SU-DHL-6 (cell line): ENCODE measurements at regions not wholly inside any gene's neighbourhood (a gene's known extent, or its start where the extent isn't known, plus 50 kb on each side); places are given as distances from the start of the nearest gene placed in this dataset.

Source experiments
- H2AFZ ChIP-seq: fragments of 200-600 bp; sonication (generic); 2 replicates; pipeline ENCODE4 v1.6.1; 2014; ENCODE audit warnings: low read depth, mild to moderate bottlenecking, moderate library complexity, mixed read lengths, antibody characterized with exemption, low read length; ENCODE audit not compliant: severe bottlenecking
- H3F3A ChIP-seq: fragments of 200-600 bp; shearing (Covaris generic); 2 replicates; pipeline ENCODE4 v1.6.0; 2016; ENCODE audit warnings: antibody characterized with exemption, mild to moderate bottlenecking; ENCODE audit not compliant: insufficient read depth
- H3K27ac ChIP-seq: fragments of 200-600 bp; sonication (generic); 2 replicates; pipeline ENCODE4 v1.5.1; 2016; ENCODE audit warnings: low read depth, mild to moderate bottlenecking, low read length, moderate library complexity, mixed read lengths
- H3K27me3 ChIP-seq: fragments of 200-600 bp; sonication (generic), shearing (Covaris generic); 2 replicates; pipeline ENCODE4 v1.6.0; 2014; ENCODE audit warnings: mild to moderate bottlenecking, low read length
- H3K36me3 ChIP-seq: fragments of 200-600 bp; sonication (generic); 2 replicates; pipeline ENCODE4 v1.6.1; 2014; ENCODE audit warnings: mild to moderate bottlenecking, low read length, mixed read lengths
- H3K4me2 ChIP-seq: fragments of 300-600, 200-600 bp; shearing (Covaris generic), sonication (generic); 2 replicates; pipeline ENCODE4 v1.6.0; 2014; ENCODE audit warnings: low read length, low read depth, mild to moderate bottlenecking; ENCODE audit not compliant: poor library complexity, severe bottlenecking
- H3K4me3 ChIP-seq: fragments of 200-600 bp; sonication (generic); 2 replicates; pipeline ENCODE4 v1.5.1; 2014; ENCODE audit warnings: antibody characterized with exemption, low read length, mild to moderate bottlenecking, mixed read lengths; ENCODE audit not compliant: insufficient read depth, poor library complexity, severe bottlenecking
- H3K79me2 ChIP-seq: fragments of 200-600 bp; sonication (generic); 2 replicates; pipeline ENCODE4 v1.6.1; 2014; ENCODE audit warnings: mild to moderate bottlenecking, low read length, moderate library complexity; ENCODE audit not compliant: insufficient read depth
- H3K9ac ChIP-seq: fragments of 200-600 bp; sonication (generic); 2 replicates; pipeline ENCODE4 v1.7.0; 2014; ENCODE audit warnings: mild to moderate bottlenecking, low read length
- H3K9me2 ChIP-seq: fragments of 200-600 bp; sonication (generic); replicated peaks from 2 replicates; pipeline ENCODE4 v1.6.1; 2014; ENCODE audit warnings: low read length; ENCODE audit not compliant: insufficient read depth
- H3K9me3 ChIP-seq: fragments of 200-600 bp; sonication (generic); 2 replicates; pipeline ENCODE4 v1.6.1; 2014; ENCODE audit warnings: low read length, mixed read lengths; ENCODE audit not compliant: insufficient read depth
- H4K20me1 ChIP-seq: fragments of 200-600 bp; sonication (generic); 2 replicates; pipeline ENCODE4 v1.6.1; 2014; ENCODE audit warnings: low read depth, mild to moderate bottlenecking, antibody characterized with exemption, low read length, moderate library complexity, mixed read lengths
- CTCF ChIP-seq: fragments of 200-600 bp; sonication (generic); IDR thresholded peaks from one replicate; pipeline ENCODE4 v1.5.1; 2017; ENCODE audit warnings: antibody characterized with exemption, mild to moderate bottlenecking, low read length, moderate library complexity; ENCODE audit not compliant: insufficient read depth, poor library complexity, severe bottlenecking
- EZH2phosphoT487 ChIP-seq: fragments of 200-600 bp; sonication (generic), shearing (Covaris generic); conservative IDR thresholded peaks from 2 replicates; pipeline ENCODE4 v1.6.1; 2018; ENCODE audit warnings: mild to moderate bottlenecking, antibody characterized with exemption, low read length, moderate library complexity, mixed read lengths

GRCh38 chr2:121150126-121150525, 134.9 kb downstream of the TFCP2L1 start:
- H3K9me2 ChIP-seq = no peaks in the 10 kb centered on the region
- H3K36me3 ChIP-seq = no peaks in the 10 kb centered on the region
- no peaks in the 10 kb centered on the region for H3K79me2 ChIP-seq
- no peak for TF ChIP-seq CTCF
- no peak for TF ChIP-seq EZH2phosphoT487
- H2AFZ ChIP-seq = no peak overlapping the region
- no peak overlapping the region for H3K4me3 ChIP-seq
- H3K27me3 ChIP-seq = no peaks in the 10 kb centered on the region
- no peak overlapping the region for H3K4me2 ChIP-seq
- H3K9ac ChIP-seq = no peak overlapping the region
- H3K9me3 ChIP-seq = no peaks in the 10 kb centered on the region
- H4K20me1 ChIP-seq = no peaks in the 10 kb centered on the region
- no peaks in the 10 kb centered on the region for H3F3A ChIP-seq
- H3K27ac ChIP-seq = no peak overlapping the region

- Histone ChIP-seq H3K27ac (no peak overlapping the region), H2AFZ (no peak overlapping the region), H3K27me3 (no peaks in the 10 kb centered on the region), H4K20me1 (no peaks in the 10 kb centered on the region), H3K36me3 (no peaks in the 10 kb centered on the region), H3K4me2 (no peak overlapping the region), H3F3A (no peaks in the 10 kb centered on the region), H3K9me3 (no peaks in the 10 kb centered on the region), H3K9me2 (no peaks in the 10 kb centered on the region), H3K9ac (no peak overlapping the region), H3K4me3 (no peak overlapping the region), H3K79me2 (no peaks in the 10 kb centered on the region)
- TF ChIP-seq CTCF (no peak), EZH2phosphoT487 (no peak)
Observed at GRCh38 chr2:121150713-121151112, 134.3 kb downstream of the TFCP2L1 start.

GRCh38 chr2:121151311-121152109, 133.5 kb downstream of the TFCP2L1 start:
- Histone ChIP-seq H3K79me2 (no peaks in the 10 kb centered on the region), H3K9me3 (no peaks in the 10 kb centered on the region), H3K9ac (no peak overlapping the region), H4K20me1 (no peaks in the 10 kb centered on the region), H3K27ac (no peak overlapping the region), H2AFZ (no peak overlapping the region), H3K9me2 (no peaks in the 10 kb centered on the region), H3F3A (no peaks in the 10 kb centered on the region), H3K36me3 (no peaks in the 10 kb centered on the region), H3K27me3 (no peaks in the 10 kb centered on the region), H3K4me2 (no peak overlapping the region), H3K4me3 (no peak overlapping the region)
- TF ChIP-seq EZH2phosphoT487 (no peak), CTCF (no peak)
